ENCODE measurements at regions not wholly inside any gene's neighbourhood (a gene's known extent, or its start where the extent isn't known, plus 50 kb on each side); places are given as distances from the start of the nearest gene placed in this dataset.

- no peak for DNase-seq
Measured at GRCh38 chr16:85429776-85430522, 183.2 kb upstream of the GSE1 start.

- no peak for DNase-seq
Measured at GRCh38 chr16:85430523-85431421, 182.3 kb upstream of the GSE1 start.

GRCh38 chr16:85431431-85432124 is 181.5 kb upstream of the GSE1 start:
- DNase-seq, result no peak

GRCh38 chr16:85432606-85433005 is 180.5 kb upstream of the GSE1 start:
- DNase-seq, result no peak

GRCh38 chr16:85433477-85433876 is 179.6 kb upstream of the GSE1 start:
- no peak for DNase-seq

- DNase-seq, result no peak
Measured at GRCh38 chr16:85435286-85435685, 177.8 kb upstream of the GSE1 start.

GRCh38 chr16:85435700-85436099 is 177.4 kb upstream of the GSE1 start:
- DNase-seq, result no peak

- DNase-seq, result no peak
Measured at GRCh38 chr16:85436207-85436606, 176.9 kb upstream of the GSE1 start.

GRCh38 chr16:85436636-85437165 is 176.4 kb upstream of the GSE1 start:
- no peak for DNase-seq

GRCh38 chr16:85437166-85438052 is 175.7 kb upstream of the GSE1 start:
- no peak for DNase-seq

- no peak for DNase-seq
Measured at GRCh38 chr16:85438981-85439685, 174.0 kb upstream of the GSE1 start.

GRCh38 chr16:85440744-85441143 is 172.4 kb upstream of the GSE1 start:
- no peak for DNase-seq

GRCh38 chr16:85441189-85441889 is 171.8 kb upstream of the GSE1 start:
- peak; percentile 7 to 34 for DNase-seq

- DNase-seq, result no peak
Measured at GRCh38 chr16:85441890-85442670, 171.0 kb upstream of the GSE1 start.

GRCh38 chr16:85443116-85443515 is 170.0 kb upstream of the GSE1 start:
- no peak for DNase-seq

GRCh38 chr16:85443531-85443930 is 169.6 kb upstream of the GSE1 start:
- DNase-seq, result no peak

- no peak for DNase-seq
Measured at GRCh38 chr16:85445064-85445778, 167.9 kb upstream of the GSE1 start.

- DNase-seq, result no peak
Measured at GRCh38 chr16:85445779-85446222, 167.3 kb upstream of the GSE1 start.
